PC-3 (cell line): ENCODE measurements at regions not wholly inside any gene's neighbourhood (a gene's known extent, or its start where the extent isn't known, plus 50 kb on each side); places are given as distances from the start of the nearest gene placed in this dataset.

ENCODE experiments used
- ATAC-seq: fragments of 200-7000 bp; cut with Tn5 transposase; 2 replicates; pipeline ENCODE4 v1.9.1; 2020; ENCODE audit warnings: mild to moderate bottlenecking, moderate library complexity
- BruUV-seq: library from RNA; stranded (reverse); fragments of 400-500 nt; replicated peaks from 2 replicates; lab custom pipeline; 2021; lab: Mats Ljungman, UMichigan
- CTCF ChIA-PET: fragments of 300-600 bp; sonication (Branson Sonifier 250); formaldehyde crosslinking; loops from one replicate; lab custom pipeline; 2022; ENCODE audit warnings: antibody characterized with exemption; lab: Charles Lee
- POLR2A ChIA-PET: fragments of 300-600 bp; sonication (Branson Sonifier 250); formaldehyde crosslinking; loops from one replicate; lab custom pipeline; 2022; ENCODE audit warnings: antibody characterized with exemption; ENCODE audit not compliant: unreplicated experiment; lab: Charles Lee
- DNase-seq: peaks from one replicate; pipeline ENCODE4 v3.0.0-alpha.2; 2015
- H2AFZ ChIP-seq: fragments of 300-600 bp; sonication (generic); 2 replicates; pipeline ENCODE4 v1.6.0; 2016; ENCODE audit warnings: antibody characterized with exemption, low read length
- H3F3A ChIP-seq: fragments of 300-600 bp; sonication (generic); one replicate; pipeline ENCODE4 v1.6.0; 2017; ENCODE audit warnings: antibody characterized with exemption, low read length, control low read depth, mild to moderate bottlenecking; ENCODE audit not compliant: unreplicated experiment
- H3K27ac ChIP-seq: fragments of 300-600 bp; sonication (generic); 2 replicates; pipeline ENCODE4 v1.5.1; 2016; ENCODE audit warnings: mild to moderate bottlenecking, low read length
- H3K27me3 ChIP-seq: fragments of 300-600 bp; sonication (generic); 2 replicates; pipeline ENCODE4 v1.6.1; 2016; ENCODE audit warnings: low read length, mixed read lengths
- H3K36me3 ChIP-seq: fragments of 300-600 bp; sonication (generic); 2 replicates; pipeline ENCODE4 v1.6.1; 2016; ENCODE audit warnings: low read depth, mixed run types, low read length, mixed read lengths
- H3K4me1 ChIP-seq: fragments of 300-600 bp; sonication (generic); 2 replicates; pipeline ENCODE4 v1.5.1; 2016; ENCODE audit warnings: low read length; ENCODE audit not compliant: insufficient read depth
- H3K4me2 ChIP-seq: fragments of 300-600 bp; sonication (generic); 2 replicates; pipeline ENCODE4 v1.6.0; 2016; ENCODE audit warnings: low read length
- H3K4me3 ChIP-seq: fragments of 300-600 bp; sonication (generic); 2 replicates; pipeline ENCODE4 v1.5.1; 2016; ENCODE audit warnings: mild to moderate bottlenecking, low read length, mixed read lengths
- H3K79me2 ChIP-seq: fragments of 300-600 bp; sonication (generic); 2 replicates; pipeline ENCODE4 v1.6.1; 2017; ENCODE audit warnings: low read length, mixed read lengths
- H3K9ac ChIP-seq: fragments of 300-600 bp; sonication (generic); 2 replicates; pipeline ENCODE4 v1.6.0; 2016; ENCODE audit warnings: mild to moderate bottlenecking, low read length
- H3K9me2 ChIP-seq: fragments of 300-600 bp; sonication (generic); replicated peaks from 2 replicates; pipeline ENCODE4 v1.6.1; 2016; ENCODE audit warnings: mixed run types, low read length, mixed read lengths
- H3K9me3 ChIP-seq: fragments of 300-600 bp; sonication (generic); 2 replicates; pipeline ENCODE4 v1.6.1; 2016; ENCODE audit warnings: low read length, mixed read lengths
- H4K20me1 ChIP-seq: fragments of 300-600 bp; sonication (generic); 2 replicates; pipeline ENCODE4 v1.6.1; 2016; ENCODE audit warnings: low read length, mixed read lengths
- EZH2 ChIP-seq: fragments of 300-600 bp; sonication (generic); IDR thresholded peaks from one replicate; pipeline ENCODE4 v1.6.1; 2017; ENCODE audit warnings: antibody characterized with exemption, mild to moderate bottlenecking, low read length; ENCODE audit not compliant: unreplicated experiment
- EZH2phosphoT487 ChIP-seq: fragments of 300-600 bp; sonication (generic); IDR thresholded peaks from 2 replicates; pipeline ENCODE4 v1.6.1; 2018; ENCODE audit warnings: mild to moderate bottlenecking, antibody characterized with exemption, low read length, borderline replicate concordance
- intact Hi-C: fragments of 100-400 bp; cut with micrococcal nuclease; formaldehyde crosslinking; loops from 2 replicates; pipeline ENCODE4 v1.9.0; 2023
- TF ChIP-seq, protein P1 (sequence below): fragments of 300-600 bp; sonication (generic); conservative IDR thresholded peaks from 2 replicates; pipeline ENCODE4 v1.5.1; 2017; ENCODE audit warnings: antibody characterized with exemption, low read depth, mild to moderate bottlenecking, low read length

GRCh38 chr2:2591542-2591940 lies 260.5 kb upstream of the MYT1L start:
- Histone ChIP-seq H3K9me2 (no peaks in the 10 kb centered on the region), H3K79me2 (no peaks in the 10 kb centered on the region), H3K27me3 (0 out of 2 replicates have a peak, but pooled peaks cover 8% of the 10 kb centered on the region), H3K4me1 (no peaks in the 10 kb centered on the region), H3K4me3 (no peak overlapping the region), H4K20me1 (no peaks in the 10 kb centered on the region), H3F3A (no peaks in the 10 kb centered on the region), H3K9me3 (no peaks in the 10 kb centered on the region), H3K4me2 (no peak overlapping the region), H2AFZ (no peak overlapping the region), H3K9ac (no peak overlapping the region), H3K27ac (no peak overlapping the region), H3K36me3 (no peaks in the 10 kb centered on the region)
- ChIA-PET POLR2A (no interaction called here), CTCF (no interaction called here)
- no peak for TF ChIP-seq EZH2phosphoT487
- no peak for TF ChIP-seq EZH2
- TF ChIP-seq, protein P1, sequence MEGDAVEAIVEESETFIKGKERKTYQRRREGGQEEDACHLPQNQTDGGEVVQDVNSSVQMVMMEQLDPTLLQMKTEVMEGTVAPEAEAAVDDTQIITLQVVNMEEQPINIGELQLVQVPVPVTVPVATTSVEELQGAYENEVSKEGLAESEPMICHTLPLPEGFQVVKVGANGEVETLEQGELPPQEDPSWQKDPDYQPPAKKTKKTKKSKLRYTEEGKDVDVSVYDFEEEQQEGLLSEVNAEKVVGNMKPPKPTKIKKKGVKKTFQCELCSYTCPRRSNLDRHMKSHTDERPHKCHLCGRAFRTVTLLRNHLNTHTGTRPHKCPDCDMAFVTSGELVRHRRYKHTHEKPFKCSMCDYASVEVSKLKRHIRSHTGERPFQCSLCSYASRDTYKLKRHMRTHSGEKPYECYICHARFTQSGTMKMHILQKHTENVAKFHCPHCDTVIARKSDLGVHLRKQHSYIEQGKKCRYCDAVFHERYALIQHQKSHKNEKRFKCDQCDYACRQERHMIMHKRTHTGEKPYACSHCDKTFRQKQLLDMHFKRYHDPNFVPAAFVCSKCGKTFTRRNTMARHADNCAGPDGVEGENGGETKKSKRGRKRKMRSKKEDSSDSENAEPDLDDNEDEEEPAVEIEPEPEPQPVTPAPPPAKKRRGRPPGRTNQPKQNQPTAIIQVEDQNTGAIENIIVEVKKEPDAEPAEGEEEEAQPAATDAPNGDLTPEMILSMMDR: no peak
- no peak for DNase-seq
- ATAC-seq: no peak
- BruUV-seq: no TSS peak
- intact Hi-C loops: no loop called here

DNA sequence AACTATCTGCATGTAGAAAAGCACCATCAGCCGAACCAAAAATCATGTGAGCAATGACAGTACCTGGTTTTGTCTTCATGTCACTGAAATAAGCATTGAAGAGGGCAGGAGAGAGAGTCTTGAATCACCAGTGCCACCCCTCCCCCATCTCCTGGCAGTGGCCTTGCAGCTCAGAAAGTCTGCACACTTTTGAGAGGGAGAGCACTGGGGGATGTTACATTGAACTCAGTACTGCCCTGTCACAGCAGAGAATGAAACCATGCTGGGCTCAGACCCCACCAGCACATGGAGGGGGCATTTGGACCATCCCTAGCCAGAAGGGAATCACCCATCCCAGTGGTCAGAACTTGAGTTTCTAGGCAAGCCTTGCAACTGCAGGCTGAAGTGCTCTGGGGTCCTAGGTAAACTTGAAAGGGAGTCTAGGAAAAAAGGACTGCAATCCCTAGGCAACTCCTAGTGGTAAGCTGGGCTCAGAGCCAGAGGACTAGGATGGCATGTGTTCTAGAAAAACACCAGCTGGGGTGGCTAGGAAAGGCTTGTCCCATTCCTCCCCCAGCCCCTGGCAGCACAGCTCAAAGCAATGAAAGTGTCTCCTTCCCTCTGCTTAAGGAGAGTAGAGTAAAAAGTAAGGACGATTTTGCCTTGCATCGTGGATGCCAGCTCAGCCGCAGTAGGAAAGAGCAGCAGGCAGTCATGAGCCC lies 259.9 kb upstream of the MYT1L start:
- ChIA-PET CTCF (no interaction called here), POLR2A (no interaction called here)
- Histone ChIP-seq H3K27ac (no peak overlapping the region), H3K4me2 (no peak overlapping the region), H2AFZ (no peak overlapping the region), H4K20me1 (no peaks in the 10 kb centered on the region), H3K36me3 (no peaks in the 10 kb centered on the region), H3K9ac (no peak overlapping the region), H3K27me3 (0 out of 2 replicates have a peak, but pooled peaks cover 8% of the 10 kb centered on the region), H3K9me2 (no peaks in the 10 kb centered on the region), H3K4me1 (no peaks in the 10 kb centered on the region), H3K9me3 (no peaks in the 10 kb centered on the region), H3F3A (no peaks in the 10 kb centered on the region), H3K4me3 (no peak overlapping the region), H3K79me2 (no peaks in the 10 kb centered on the region)
- DNase-seq (no peak), ATAC-seq (no peak)
- intact Hi-C loops: no loop called here
- BruUV-seq: no TSS peak
- no peak for TF ChIP-seq EZH2
- TF ChIP-seq, protein P1: no peak
- TF ChIP-seq EZH2phosphoT487: no peak

GRCh38 chr2:2590141-2590540 lies 259.1 kb upstream of the MYT1L start:
- H3F3A ChIP-seq: no peaks in the 10 kb centered on the region
- no peak overlapping the region for H2AFZ ChIP-seq
- intact Hi-C loops: no loop called here
- no peak overlapping the region for H3K27ac ChIP-seq
- H3K4me2 ChIP-seq: no peak overlapping the region
- 0 out of 2 replicates have a peak, but pooled peaks cover 8% of the 10 kb centered on the region for H3K27me3 ChIP-seq
- no peak overlapping the region for H3K4me3 ChIP-seq
- no TSS peak for BruUV-seq
- no peaks in the 10 kb centered on the region for H3K36me3 ChIP-seq
- no peaks in the 10 kb centered on the region for H3K4me1 ChIP-seq
- DNase-seq (no peak), ATAC-seq (no peak)
- H3K9me2 ChIP-seq: no peaks in the 10 kb centered on the region
- ChIA-PET POLR2A (no interaction called here), CTCF (no interaction called here)
- TF ChIP-seq EZH2phosphoT487: no peak
- TF ChIP-seq, protein P1: no peak
- TF ChIP-seq EZH2: no peak
- no peaks in the 10 kb centered on the region for H3K79me2 ChIP-seq
- no peaks in the 10 kb centered on the region for H3K9me3 ChIP-seq
- no peak overlapping the region for H3K9ac ChIP-seq
- no peaks in the 10 kb centered on the region for H4K20me1 ChIP-seq
